Superior temporal gyrus (tissue), 1 donor: ENCODE measurements at regions not wholly inside any gene's neighbourhood (a gene's known extent, or its start where the extent isn't known, plus 50 kb on each side); places are given as distances from the start of the nearest gene placed in this dataset.
"Not testable (repeated sequence)": the region's sequence is repeated elsewhere in the genome, so short reads cannot be mapped to it uniquely, and the experiment has no call there.

Experiments used
- DNase-seq: peaks from one replicate; pipeline ENCODE4 v3.0.0-alpha.2; 2016; ENCODE audit errors: extremely low spot score

DNA sequence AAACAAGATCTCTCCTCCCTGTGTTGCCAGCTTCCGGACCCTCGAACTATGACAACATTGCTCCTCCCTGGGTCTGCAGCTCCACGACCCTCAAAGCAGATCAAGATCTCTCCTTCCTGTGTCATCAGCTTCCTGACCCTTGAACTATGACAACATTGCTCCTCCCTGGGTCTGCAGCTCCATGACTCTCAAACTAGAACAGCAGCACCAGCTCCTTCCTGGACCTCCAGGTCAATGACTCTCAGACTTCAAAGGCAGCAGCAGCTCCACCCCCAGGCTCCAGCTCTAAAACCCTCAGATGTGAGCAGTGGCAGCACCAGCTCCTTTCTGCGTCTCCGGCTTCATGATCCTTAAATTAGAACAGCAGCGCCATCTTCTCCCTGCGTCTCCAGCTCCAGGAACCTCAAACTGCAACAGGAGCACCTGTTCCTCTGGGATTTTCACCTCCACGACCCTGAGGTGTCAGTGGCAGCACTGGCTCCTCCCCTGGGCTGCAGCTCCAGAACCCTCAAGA lies 341.0 kb upstream of the SULF2 start:
- no peak for DNase-seq

DNA sequence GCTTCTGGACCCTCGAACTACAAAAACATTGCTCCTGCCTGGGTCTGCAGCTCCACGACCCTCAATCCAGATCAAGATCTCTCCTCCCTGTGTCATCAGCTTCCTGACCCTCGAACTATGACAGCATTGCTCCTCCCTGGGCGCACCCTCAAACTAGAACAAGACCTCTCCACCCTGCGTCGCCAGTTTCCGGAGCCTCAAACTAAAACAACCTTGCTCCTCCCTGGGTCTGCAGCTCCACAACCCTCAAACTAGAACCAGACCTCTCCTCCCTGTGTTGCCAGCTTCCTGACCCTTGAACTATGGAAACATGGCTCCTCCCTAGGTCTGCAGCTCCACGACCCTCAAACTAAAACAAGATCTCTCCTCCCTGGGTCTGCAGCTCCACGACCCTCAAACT lies 339.7 kb upstream of the SULF2 start:
- no peak for DNase-seq

DNA sequence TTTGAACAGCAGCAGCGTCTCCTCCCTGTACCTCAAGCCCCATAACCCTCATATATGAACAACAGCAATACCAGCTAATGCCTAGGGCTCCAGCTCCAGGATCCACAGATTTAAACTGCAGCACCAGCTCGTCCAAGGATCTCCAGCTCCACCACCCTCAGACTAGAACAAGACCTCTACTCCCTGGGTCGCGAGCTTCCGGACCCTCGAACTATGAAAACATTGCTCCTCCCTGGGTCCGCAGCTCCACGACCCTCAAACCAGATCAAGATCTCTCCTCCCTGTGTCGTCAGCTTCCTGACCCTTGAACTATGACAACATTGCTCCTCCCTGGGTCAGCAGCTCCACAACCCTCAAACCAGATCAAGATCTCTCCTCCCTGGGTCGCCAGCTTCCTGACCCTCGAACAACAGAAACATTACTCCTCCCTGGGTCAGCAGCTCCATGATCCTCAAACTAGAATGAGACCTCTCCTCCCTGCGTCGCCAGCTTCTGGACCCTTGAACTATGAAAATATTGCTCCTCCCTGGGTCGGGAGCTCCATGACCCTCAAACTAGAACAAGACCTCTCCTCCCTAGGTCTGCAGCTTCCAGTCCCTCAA lies 339.0 kb upstream of the SULF2 start:
- no peak for DNase-seq

GRCh38 chr20:48120120-48120519 lies 334.8 kb upstream of the SULF2 start:
- no peak for DNase-seq

GRCh38 chr20:48119389-48119788 lies 334.1 kb upstream of the SULF2 start:
- DNase-seq, result not testable (repeated sequence)

GRCh38 chr20:48115502-48115901 lies 330.2 kb upstream of the SULF2 start:
- no peak for DNase-seq

- DNase-seq, result no peak
Measured at GRCh38 chr20:48107560-48107959, 322.3 kb upstream of the SULF2 start.

DNA sequence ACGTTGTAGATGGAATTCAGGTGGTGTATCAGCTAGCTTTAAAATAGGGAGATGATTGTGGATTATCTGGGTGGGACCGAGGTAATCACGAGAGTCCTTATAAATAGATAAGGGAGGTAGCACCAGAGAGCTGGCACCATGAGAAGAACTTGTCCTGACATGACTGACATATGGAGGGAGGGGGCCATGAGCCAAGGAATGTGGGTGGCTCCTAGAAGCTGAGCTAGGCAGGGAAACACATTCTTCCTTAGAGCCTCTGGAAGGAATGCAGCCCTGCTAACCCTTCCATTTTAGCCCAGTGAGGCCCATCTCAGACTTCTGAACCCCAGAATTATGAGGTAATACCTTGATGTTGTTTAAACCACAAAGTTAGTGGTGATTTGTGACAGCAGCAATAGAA lies 321.1 kb upstream of the SULF2 start:
- DNase-seq, result no peak

GRCh38 chr20:48105526-48105925 lies 320.2 kb upstream of the SULF2 start:
- no peak for DNase-seq

DNA sequence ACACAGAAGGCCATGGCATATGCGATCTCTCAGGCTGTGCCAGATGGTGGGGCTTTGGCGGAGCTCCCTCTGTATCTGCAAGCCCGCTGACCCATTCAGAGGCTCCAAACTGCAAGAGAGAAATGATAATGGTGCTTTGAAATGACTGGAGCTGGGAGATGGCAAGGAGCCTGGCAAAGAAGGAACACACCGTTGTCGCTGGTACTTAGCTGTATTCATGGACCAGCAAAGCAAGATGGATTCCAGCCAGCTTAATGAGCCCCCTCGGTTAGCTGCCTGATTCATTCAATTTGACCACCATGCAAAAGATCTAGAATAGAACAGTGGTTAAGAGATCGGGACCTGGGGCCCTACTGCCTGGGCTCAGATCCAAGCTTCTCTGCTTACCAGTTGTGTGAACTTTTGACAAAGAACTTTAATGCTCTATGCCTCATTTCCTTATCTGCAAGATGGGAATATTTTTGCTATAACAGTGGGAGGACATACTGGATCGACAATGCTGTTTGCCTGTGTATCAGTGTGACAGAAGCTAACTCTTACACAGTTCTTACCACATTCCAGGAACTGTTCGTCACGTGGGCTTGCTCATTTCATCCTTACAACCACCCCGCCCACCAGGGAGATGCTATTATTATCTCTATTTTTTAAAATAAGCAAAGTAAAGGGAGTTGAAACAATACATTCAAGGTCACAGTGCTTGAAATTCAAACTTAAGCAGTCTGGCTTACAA lies 317.8 kb upstream of the SULF2 start:
- DNase-seq, result no peak

DNA sequence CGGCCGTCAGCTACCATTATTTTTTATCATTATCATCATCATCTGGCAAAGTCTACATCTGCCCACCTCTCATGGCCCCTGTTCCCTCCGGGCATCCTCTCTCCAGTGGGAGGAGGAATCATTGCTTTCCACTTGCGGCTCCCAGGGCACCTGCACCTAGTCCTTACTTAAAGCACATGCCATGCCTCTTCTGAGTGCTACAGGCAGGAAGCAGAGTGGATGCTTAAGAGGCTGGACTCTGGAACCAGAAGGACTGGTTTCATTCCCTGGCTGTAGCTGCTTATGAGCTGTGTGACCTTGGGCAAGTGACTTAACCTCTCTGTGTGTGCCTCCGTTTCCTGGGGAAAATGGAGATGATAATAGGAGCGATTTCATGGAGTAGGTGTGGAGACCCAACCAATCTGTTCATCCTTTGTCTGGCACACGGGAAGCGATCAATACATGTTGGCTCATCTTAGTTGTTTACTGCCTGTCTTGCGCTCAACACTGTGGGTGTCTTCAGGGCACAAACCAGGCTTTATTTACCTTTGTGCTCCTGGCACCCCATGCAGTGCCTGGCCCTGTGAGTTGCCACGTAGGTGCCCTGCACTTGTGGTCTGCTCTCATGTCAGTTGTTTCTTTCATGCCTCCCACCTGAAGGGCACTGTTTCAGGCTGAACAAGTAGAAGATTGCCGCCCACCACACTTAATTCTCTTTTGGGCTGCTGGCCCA lies 317.0 kb upstream of the SULF2 start:
- DNase-seq, result no peak

DNA sequence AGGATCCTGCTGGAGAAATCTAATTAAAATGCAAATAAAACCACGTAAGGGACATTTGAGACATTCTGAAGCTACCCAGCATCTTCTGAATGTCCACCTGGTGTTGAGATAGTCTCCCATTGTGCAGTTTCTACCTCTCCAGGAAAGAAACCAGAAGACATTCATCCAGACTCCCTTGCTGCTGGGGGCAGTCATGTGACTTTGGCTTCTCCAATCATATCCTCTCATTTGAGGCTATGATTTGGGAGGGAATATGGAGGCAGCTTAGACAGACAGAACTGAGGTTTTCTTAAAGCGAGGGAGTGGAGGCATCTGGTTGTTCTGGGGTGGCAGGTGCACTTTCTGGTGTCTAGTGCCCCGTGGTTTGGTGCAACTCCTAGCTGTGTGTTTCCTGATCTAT lies 315.2 kb upstream of the SULF2 start:
- DNase-seq, result no peak

- DNase-seq, result no peak
Measured at GRCh38 chr20:48098866-48099265, 313.6 kb upstream of the SULF2 start.

DNA sequence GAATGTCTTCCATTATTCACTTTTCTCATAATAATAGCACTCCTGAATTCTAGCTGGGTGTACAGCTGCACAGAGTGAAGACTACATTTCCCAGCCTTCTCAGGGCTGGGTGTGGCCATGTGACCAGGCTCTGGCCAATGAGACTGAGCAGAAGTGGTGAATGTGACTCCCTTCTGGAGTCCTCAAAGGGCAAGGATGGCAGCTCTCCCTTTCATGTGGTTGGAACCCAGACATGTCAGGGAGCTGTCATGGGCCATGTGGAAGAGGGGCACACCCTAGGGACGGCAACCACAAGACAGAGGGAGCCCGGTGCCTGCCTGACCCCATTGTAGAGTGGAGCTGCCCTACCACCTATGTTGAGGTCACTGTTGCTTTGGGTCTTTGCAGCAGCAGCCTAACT lies 312.8 kb upstream of the SULF2 start:
- DNase-seq, result no peak

DNA sequence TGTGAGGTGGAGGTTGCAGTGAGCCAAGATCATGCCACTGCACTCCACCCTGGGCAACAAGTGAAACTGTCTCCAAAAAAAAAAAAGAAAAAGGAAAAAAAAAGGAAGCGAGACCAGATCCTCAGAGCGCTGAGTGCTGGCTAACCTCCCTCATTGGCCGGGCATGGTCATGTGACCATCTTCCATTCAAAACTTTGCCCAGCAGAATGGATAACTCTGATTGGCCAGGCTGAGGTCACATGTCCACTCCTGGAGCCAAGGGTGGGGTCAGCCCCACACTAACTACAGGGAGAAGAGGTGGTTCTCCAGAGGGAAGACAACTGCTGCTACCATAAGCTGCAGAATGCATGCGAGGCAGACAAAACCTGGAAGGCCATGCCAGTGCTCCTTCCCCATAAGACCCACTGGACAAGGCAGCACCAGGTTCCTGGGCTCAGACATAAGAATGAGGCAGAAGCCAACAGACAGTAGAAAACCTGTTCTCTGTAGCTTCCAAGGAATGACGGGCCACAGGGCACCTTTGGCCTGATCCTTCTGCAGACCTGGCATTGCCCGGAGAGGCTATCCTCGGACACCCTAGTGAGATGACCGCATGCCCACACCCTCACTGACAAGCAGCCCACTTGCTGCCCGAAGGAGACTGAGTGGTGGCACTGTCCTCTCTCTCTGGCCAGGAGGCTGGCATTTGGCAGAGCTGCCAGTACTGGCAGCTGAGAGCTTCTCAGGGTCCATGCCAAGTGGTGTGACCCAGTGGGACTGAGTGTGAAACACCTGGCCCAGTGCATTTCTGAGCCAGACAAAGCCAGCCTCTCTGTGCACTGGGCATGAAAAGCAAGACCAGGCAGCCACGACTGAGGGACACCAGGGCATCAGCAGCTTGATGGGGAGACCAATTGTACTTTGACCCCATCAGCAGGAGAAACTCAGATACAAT lies 311.9 kb upstream of the SULF2 start:
- DNase-seq, result no peak

DNA sequence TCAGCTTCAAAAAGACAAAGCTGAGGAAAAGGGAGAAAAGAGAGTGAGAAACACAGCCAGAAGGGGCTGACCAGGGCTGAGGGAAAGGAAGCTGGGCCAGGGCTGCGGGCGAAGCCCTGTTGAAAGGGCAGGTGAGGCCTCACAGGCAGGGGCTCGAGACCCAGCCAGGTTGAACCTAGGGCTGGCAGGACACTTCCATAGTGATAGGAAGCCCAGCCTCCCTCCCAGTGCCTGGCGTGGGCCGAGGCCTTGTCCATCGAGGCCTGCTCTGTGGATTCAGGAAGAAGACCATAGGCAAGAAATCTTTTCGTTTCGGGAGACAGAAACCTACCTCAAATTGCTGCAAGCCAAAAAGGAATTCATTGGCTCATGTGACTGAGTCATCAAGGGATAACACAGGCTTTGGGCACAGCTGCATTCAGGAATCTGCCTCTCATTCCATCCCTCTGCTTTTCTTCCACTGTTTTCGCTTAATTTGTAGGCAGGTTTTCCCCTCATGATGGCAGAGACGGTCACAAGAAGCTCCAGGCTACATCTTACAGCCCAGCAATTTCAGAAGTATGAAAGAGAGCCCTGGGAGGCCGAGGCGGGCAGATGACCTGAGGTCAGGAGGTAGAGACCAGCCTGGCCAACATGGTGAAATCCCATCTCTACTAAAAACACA lies 311.1 kb upstream of the SULF2 start:
- DNase-seq, result no peak

- no peak for DNase-seq
Measured at GRCh38 chr20:48094944-48095343, 309.7 kb upstream of the SULF2 start.

DNA sequence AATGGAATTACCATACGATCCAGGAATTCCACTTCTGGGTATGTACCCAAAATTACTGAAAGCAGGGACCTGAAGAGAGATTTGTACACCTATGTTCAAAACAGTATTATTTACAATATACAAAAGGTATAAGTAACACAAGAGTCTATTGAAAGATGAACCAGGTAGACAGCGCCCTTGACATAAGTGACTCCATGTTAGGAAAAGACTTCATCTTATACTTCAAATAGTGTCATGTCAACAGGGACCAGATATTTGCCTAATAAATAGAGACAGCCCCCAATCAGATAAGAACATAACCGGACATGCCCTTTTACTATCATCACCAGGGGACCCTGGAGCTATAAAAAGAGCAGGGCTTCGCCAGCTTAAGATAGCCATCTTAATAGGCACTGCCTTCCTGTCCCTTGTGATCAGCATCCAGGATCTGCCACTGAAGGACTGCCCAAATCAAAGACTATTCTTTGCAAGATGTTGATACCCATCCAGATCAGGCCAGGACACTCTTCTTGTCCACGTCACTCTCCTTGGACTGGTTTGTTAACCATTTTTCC lies 309.0 kb upstream of the SULF2 start:
- no peak for DNase-seq

GRCh38 chr20:48092596-48093280 lies 307.5 kb upstream of the SULF2 start:
- DNase-seq, result no peak

DNA sequence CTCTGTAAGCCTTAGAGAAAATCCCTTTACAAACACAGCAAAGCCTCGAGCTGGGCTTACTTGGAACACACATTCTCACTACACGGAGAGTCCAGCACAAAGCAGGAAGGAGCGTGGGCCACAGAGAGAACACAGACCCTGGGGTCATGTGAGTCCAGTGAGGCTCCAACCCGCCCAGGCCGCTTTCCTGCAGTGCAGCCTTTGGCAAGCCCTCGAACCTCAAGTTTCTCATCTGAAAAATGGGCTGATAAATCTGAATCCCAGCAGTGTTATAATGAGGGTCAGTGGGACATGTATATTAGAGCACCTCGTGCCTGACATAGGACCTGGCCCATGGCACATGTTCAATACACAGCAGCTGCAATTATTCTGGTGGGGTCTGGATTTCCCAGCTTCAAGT lies 305.5 kb upstream of the SULF2 start:
- DNase-seq, result no peak
